Transverse colon (tissue), 3 donors: ENCODE measurements at regions not wholly inside any gene's neighbourhood (a gene's known extent, or its start where the extent isn't known, plus 50 kb on each side); places are given as distances from the start of the nearest gene placed in this dataset.

Experiments used
- CTCF ChIP-seq, 5 experiments: fragments of 200-600 bp in 3 of 5; fragments of 450-650 bp in 2 of 5; sonication (generic) in 3 of 5; IDR thresholded peaks; 1 replicate in 2 of 5; 2 replicates in 3 of 5; pipeline ENCODE4 v1.5.1; 2016 to 2017; ENCODE audit warnings: antibody characterized with exemption in 5 of 5, inconsistent platforms in 3 of 5, mild to moderate bottlenecking in 2 of 5, moderate library complexity in 1 of 5
- EP300 ChIP-seq: sonication (generic); formaldehyde crosslinking; IDR thresholded peaks from one replicate; pipeline ENCODE4 v1.6.1; 2017; ENCODE audit warnings: antibody characterized with exemption, low read depth

GRCh38 chr3:137642831-137643230 is 121.3 kb upstream of the SOX14 start:
- TF ChIP-seq EP300 (no peak), CTCF (IDR thresholded peaks at IDR 0.05) (no peak)
